Activated CD4-positive, alpha-beta memory T cell treated with anti-CD3 and anti-CD28 coated beads, Interleukin-2, amount 10 ng/mL, durations not matched to agents 7 days and 5 days (primary cell): ENCODE measurements at regions not wholly inside any gene's neighbourhood (a gene's known extent, or its start where the extent isn't known, plus 50 kb on each side); places are given as distances from the start of the nearest gene placed in this dataset.

Experiments
- CTCF ChIA-PET: fragments of 350-600 bp; sonication (Branson Sonifier 250); formaldehyde crosslinking; loops from one replicate; lab custom pipeline; 2021; ENCODE audit warnings: antibody characterized with exemption, inconsistent platforms; lab: Charles Lee
- POLR2A ChIA-PET: fragments of 350-600 bp; sonication (Branson Sonifier 250); formaldehyde crosslinking; loops from one replicate; lab custom pipeline; 2021; ENCODE audit warnings: antibody characterized with exemption; lab: Charles Lee
- DNase-seq: peaks from one replicate; pipeline ENCODE4 v3.0.0-alpha.2; 2020
- H3K27ac Mint-ChIP-seq: one replicate; pipeline ENCODE4 v1.8.0; 2021; ENCODE audit warnings: mild to moderate bottlenecking, mixed read lengths
- H3K27me3 Mint-ChIP-seq: one replicate; pipeline ENCODE4 v1.8.0; 2021; ENCODE audit warnings: mixed read lengths
- H3K36me3 Mint-ChIP-seq: one replicate; pipeline ENCODE4 v1.8.0; 2021; ENCODE audit warnings: low read depth, mixed read lengths
- H3K4me1 Mint-ChIP-seq: one replicate; pipeline ENCODE4 v1.8.0; 2021; ENCODE audit warnings: mixed read lengths
- H3K4me3 Mint-ChIP-seq: one replicate; pipeline ENCODE4 v1.8.0; 2021; ENCODE audit warnings: mild to moderate bottlenecking, mixed read lengths
- H3K9me3 Mint-ChIP-seq: one replicate; pipeline ENCODE4 v1.8.0; 2021; ENCODE audit warnings: mixed read lengths

DNA sequence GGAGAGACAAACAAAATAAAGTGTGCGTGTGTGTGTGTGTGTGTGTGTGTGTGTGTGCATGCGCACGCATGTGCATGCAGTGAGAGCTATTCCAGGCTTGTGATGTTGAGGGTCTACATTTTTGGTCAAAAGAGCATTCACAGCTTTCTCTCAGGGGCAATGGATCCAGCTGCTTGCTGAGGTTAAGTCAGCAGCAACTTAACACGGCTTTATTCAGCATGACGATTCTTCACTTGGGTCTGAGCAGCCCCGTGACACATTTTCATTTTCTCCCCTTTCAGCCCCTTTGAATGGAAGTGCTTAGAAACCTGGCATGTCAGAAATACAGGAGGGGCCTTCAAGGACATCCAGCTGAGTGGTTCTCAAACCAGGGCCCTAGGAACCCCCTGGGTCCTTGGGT, 66.4 kb upstream of the MED9 start:
- peaks cover 8% of the 10 kb centered on the region for H3K9me3 Mint-ChIP-seq
- no peak overlapping the region for H3K27ac Mint-ChIP-seq
- no peak overlapping the region for H3K4me3 Mint-ChIP-seq
- CTCF ChIA-PET, result interaction anchor here (1.0 kb wide), 1 partner anchor 86 kb away, joined by 3 read pairs; the partner anchor contains the start of gene RASD1
- H3K27me3 Mint-ChIP-seq, result peaks cover 4% of the 10 kb centered on the region
- DNase-seq, result no peak
- POLR2A ChIA-PET, result interaction anchor here (1.3 kb wide), 1 partner anchor 14 kb away, joined by 3 read pairs; no protein-coding TSS in a partner anchor
- H3K4me1 Mint-ChIP-seq, result peaks cover 59% of the 10 kb centered on the region
- H3K36me3 Mint-ChIP-seq, result no peaks in the 10 kb centered on the region

DNA sequence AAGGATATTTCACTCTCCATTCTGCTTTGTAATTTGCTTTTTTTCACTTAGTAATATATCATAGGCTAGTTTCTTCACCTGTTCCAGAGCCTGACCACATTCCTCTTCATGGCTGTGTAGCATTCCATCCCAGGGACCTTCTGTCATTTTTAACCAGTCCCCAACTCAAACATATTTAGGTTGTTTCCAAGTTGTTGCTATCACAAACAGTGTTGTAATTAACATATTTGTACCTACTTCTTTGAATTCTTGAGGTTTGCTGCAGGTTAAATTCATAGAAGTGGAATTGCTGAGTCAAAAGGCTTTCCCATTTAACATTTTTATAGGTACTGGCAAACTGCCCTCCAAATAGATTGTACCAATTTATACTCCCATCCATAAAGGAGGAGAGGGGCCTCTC, 65.1 kb upstream of the MED9 start:
- CTCF ChIA-PET, result no interaction called here
- Mint-ChIP-seq H3K9me3 (peaks cover 8% of the 10 kb centered on the region), H3K27me3 (peaks cover 4% of the 10 kb centered on the region), H3K27ac (no peak overlapping the region), H3K4me1 (peaks cover 66% of the 10 kb centered on the region), H3K4me3 (no peak overlapping the region), H3K36me3 (peaks cover under 1% of the 10 kb centered on the region)
- POLR2A ChIA-PET, result interaction anchor here (0.7 kb wide), 1 partner anchor 37 kb away, joined by 3 read pairs; no protein-coding TSS in a partner anchor
- no peak for DNase-seq

DNA sequence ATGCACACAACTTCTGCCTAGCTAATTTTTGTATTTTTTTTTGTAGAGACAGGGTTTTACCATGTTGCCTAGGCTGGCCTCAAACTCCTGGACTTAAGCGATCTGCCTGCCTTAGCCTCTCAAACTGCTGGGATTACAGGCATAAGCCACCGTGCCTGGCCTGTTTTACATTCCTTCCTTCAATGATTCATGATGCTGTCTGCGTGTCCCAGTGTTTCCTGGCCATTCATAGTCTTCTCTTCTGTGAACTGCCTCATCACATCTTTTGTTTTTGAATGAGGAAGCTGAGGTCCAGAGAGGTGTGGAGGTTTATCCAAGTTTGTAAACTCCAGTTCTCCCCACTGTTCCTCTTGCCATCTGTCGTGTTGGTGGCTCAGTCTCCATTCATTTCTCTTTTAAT, 64.5 kb upstream of the MED9 start:
- DNase-seq, result no peak
- ChIA-PET CTCF (no interaction called here), POLR2A (no interaction called here)
- H3K36me3 Mint-ChIP-seq, result peaks cover 3% of the 10 kb centered on the region
- H3K9me3 Mint-ChIP-seq, result peaks cover 8% of the 10 kb centered on the region
- peaks cover 67% of the 10 kb centered on the region for H3K4me1 Mint-ChIP-seq
- H3K27me3 Mint-ChIP-seq, result peaks cover 4% of the 10 kb centered on the region
- H3K4me3 Mint-ChIP-seq, result no peak overlapping the region
- peak overlapping the region; percentile 13 for H3K27ac Mint-ChIP-seq

DNA sequence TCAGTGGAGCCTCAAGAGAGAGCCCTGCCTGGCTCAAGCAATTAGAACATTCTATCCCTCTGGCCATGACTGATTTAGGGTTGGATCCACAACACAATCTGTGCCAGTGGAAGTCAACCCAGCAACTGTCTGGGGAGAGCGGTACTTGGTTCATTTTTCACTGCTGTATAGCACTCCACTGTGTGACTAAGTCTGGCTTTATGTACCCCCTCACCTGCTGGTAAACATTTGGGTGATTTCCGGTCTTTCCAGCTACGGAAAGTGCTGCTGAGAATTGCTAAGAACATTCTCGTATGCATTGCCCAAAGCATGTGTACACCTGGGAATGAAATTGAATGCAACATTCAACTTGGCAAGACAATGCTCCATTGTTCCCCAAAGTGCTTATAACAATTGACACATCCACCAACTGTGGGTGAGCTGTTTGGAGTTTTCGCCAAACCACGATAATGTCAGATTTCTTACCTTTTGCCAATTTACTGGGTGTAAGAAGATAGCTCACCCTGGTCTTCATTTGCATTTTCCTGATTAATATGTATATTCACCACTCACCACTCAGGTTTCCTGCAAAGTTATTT, 63.5 kb upstream of the MED9 start:
- no peak for DNase-seq
- peaks cover 3% of the 10 kb centered on the region for H3K36me3 Mint-ChIP-seq
- no peak overlapping the region for H3K27ac Mint-ChIP-seq
- peaks cover 8% of the 10 kb centered on the region for H3K9me3 Mint-ChIP-seq
- peaks cover 59% of the 10 kb centered on the region for H3K4me1 Mint-ChIP-seq
- CTCF ChIA-PET, result no interaction called here
- H3K27me3 Mint-ChIP-seq, result peaks cover 4% of the 10 kb centered on the region
- no peak overlapping the region for H3K4me3 Mint-ChIP-seq
- POLR2A ChIA-PET, result no interaction called here

DNA sequence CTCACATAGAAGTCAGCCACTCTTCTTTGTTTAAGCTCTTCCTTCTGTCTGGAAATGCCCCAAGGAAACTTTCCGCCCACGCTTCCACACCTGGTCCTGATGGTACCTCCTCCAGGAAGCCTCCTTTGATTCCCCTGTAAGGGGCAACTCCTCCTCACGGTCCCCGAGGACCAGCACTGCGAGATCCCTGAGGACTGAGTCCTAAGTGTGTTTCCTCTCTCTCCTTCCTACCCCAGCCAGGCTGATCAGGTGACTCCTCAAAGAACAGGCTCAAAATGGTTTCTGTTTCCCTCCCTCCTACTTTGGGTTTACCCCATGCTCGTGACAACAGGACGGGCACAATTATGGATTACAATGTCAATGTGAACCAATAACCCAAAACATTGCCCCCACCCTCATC, 63.0 kb upstream of the MED9 start:
- H3K36me3 Mint-ChIP-seq, result peaks cover 3% of the 10 kb centered on the region
- no peak overlapping the region for H3K4me3 Mint-ChIP-seq
- H3K27ac Mint-ChIP-seq, result no peak overlapping the region
- ChIA-PET POLR2A (interaction anchor here (3.1 kb wide), 1 partner anchor 22 kb away, joined by 8 read pairs; no protein-coding TSS in a partner anchor), CTCF (no interaction called here)
- peaks cover 54% of the 10 kb centered on the region for H3K4me1 Mint-ChIP-seq
- DNase-seq, result no peak
- H3K27me3 Mint-ChIP-seq, result peaks cover 4% of the 10 kb centered on the region
- H3K9me3 Mint-ChIP-seq, result peaks cover 8% of the 10 kb centered on the region

DNA sequence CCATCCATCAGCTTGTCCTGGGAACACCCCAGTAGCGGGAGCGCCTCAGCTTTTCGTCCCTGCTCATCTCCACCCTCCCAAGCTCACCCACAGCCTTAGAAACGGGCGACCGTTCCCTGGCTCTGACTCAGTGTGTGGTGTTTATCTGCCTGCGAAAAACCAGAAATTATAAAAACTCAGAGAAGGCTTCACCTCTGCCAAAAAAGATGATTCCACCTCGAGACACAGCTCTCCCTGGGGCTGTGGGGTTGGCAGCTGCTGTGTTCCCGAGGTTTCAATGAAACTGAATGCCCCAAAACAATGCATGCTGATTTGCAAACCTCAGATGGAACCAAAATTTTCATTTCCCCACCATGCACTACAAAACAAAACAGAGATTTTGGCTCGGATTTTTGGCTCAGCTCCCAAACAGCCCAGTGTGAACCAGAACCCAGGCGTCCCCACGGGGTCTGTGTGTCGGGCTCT, 62.4 kb upstream of the MED9 start:
- Mint-ChIP-seq H3K36me3 (peaks cover 3% of the 10 kb centered on the region), H3K4me3 (no peak overlapping the region), H3K4me1 (peaks cover 50% of the 10 kb centered on the region), H3K27me3 (peaks cover 4% of the 10 kb centered on the region), H3K27ac (no peak overlapping the region), H3K9me3 (peaks cover 8% of the 10 kb centered on the region)
- no peak for DNase-seq
- ChIA-PET POLR2A (interaction anchor here (3.1 to 3.2 kb wide), 2 partner anchors 10 to 22 kb away, joined by 8 to 19 read pairs; no protein-coding TSS in a partner anchor), CTCF (no interaction called here)

DNA sequence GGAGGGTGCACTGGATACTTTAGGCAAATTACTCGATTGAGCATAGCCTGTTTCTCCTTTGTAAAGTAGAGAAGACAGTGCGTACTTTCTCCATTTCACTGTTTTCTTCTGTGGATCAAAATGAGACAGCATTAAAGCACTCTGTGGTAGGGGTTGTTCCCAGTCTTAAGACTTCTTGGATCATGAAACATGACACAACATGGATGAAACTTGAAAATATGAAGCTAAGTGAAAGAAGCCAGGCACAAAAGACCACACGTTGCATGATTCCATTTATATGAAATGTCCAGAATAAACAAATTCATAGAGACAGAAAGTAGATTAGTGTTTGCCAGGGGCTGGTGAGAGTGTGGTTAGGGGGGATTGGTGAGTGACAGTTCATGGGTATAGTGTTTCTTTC, 61.8 kb upstream of the MED9 start:
- no peak overlapping the region for H3K4me3 Mint-ChIP-seq
- no peak overlapping the region for H3K27ac Mint-ChIP-seq
- peaks cover 4% of the 10 kb centered on the region for H3K27me3 Mint-ChIP-seq
- POLR2A ChIA-PET, result interaction anchor here (1.4 to 3.2 kb wide), 3 partner anchors 11 to 23 kb away, joined by 3 to 19 read pairs (median 8); no protein-coding TSS in a partner anchor
- peaks cover 44% of the 10 kb centered on the region for H3K4me1 Mint-ChIP-seq
- H3K36me3 Mint-ChIP-seq, result peaks cover 3% of the 10 kb centered on the region
- H3K9me3 Mint-ChIP-seq, result peaks cover 8% of the 10 kb centered on the region
- CTCF ChIA-PET, result no interaction called here
- no peak for DNase-seq

DNA sequence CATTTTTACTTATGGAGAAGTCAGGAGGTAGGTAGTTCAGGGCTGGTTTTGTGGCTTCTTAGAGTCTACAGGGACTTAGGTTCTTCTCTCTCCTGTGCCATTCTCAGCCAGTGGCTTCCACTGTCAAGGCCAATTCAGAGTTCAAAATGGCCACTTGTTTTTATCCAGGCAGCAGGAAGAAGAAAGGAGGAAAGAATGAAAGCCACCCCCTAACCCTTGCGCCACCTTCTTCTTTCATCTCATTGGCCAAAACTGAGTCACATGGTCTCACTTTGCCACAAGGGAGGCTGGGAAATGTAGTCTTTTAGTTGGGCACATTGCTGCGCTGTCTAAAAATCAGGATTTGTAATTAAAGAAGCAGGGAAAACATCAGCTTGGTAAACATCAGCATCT, 60.8 kb upstream of the MED9 start:
- Mint-ChIP-seq H3K36me3 (peaks cover 3% of the 10 kb centered on the region), H3K4me3 (no peak overlapping the region), H3K27ac (peak overlapping the region; percentile 80), H3K9me3 (peaks cover 8% of the 10 kb centered on the region), H3K27me3 (peaks cover 2% of the 10 kb centered on the region), H3K4me1 (peaks cover 40% of the 10 kb centered on the region)
- peak; percentile 57 for DNase-seq
- POLR2A ChIA-PET, result interaction anchor here (0.8 to 3.2 kb wide), 5 partner anchors 10 to 81 kb away, joined by 3 to 19 read pairs (median 3); partner anchors contain the start of gene RASD1
- CTCF ChIA-PET, result no interaction called here

DNA sequence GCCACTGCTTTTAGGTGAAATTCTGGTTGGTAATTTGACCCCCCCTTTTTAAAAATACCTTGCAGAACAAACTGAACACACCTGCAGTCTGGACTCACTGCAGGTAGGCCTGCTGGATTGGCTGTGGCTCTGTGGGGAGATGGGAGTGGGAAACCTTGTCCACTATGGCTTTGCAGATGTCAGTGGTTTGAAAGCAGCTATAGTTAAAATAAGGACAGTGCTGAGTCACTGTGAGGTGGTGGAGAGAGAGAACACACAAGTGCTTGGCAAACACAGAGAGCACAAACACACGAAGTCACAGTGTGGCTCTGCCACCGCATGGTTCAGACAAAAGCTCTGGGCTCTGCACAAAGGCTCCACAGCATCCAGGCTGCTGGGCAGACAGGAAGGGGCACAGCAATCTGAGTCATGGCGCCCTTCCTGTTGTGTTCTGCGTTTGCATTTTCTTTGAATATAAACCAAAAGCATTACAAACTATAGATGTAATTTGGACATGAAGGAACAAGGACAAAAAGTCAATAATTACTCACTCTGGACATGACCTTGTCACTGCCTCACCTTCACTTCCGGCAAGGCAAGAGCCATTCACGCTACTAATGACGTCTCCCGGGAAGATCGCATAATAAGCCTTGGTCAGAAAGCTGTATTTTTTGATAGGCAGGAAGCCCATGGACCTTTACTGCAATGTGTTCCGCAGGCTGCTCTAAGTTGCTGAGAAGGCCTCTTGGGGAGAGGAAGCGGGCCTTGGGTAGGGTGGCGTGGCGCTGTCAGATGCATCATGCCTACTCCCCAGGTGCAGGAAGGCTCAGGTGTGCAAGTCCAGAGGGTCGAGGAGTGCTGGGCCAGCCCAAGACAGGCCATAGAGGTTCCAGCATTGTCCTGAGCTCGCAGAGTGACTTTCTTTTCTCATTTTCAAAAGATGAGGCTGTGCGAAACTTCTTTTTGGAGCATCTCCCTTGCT, 60.1 kb upstream of the MED9 start:
- ChIA-PET POLR2A (interaction anchor here (0.8 to 3.2 kb wide), 4 partner anchors 10 to 80 kb away, joined by 3 to 19 read pairs (median 6); partner anchors contain the start of gene RASD1), CTCF (interaction anchor here (1.0 kb wide), 1 partner anchor 62 kb away, joined by 3 read pairs; no protein-coding TSS in a partner anchor)

DNA sequence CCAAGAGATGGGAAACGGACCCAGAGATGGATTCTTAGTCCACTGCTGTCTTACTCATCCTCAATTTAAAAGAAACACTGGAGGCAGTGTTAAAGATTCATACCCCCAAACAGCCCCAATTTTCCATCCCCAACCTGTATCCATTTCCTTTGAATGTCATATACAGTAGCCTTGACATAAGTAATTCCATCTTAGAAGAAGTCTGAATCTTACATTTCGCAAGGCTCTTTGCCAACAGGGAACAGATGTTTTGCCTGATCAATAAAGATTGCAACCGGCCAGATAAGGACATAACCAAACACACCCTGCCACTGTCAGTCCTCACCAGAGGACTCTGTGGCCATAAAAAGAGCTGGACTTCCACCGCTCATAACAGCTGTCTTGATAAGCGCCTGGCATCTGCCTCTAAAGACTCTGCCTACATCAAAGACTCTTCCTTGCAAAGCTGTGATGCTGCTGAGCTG, 59.0 kb upstream of the MED9 start:
- ChIA-PET POLR2A (no interaction called here), CTCF (no interaction called here)
- no peak overlapping the region for H3K27ac Mint-ChIP-seq
- H3K4me1 Mint-ChIP-seq, result peaks cover 28% of the 10 kb centered on the region
- peaks cover 12% of the 10 kb centered on the region for H3K9me3 Mint-ChIP-seq
- H3K27me3 Mint-ChIP-seq, result no peaks in the 10 kb centered on the region
- peaks cover 3% of the 10 kb centered on the region for H3K36me3 Mint-ChIP-seq
- DNase-seq, result no peak
- H3K4me3 Mint-ChIP-seq, result no peak overlapping the region

More for the DNA sequence above, 60.1 kb upstream of the MED9 start:
- DNase-seq, result peak; percentile 61
- Mint-ChIP-seq H3K4me3 (no peak overlapping the region), H3K36me3 (peaks cover 3% of the 10 kb centered on the region), H3K4me1 (peaks cover 37% of the 10 kb centered on the region), H3K27me3 (no peaks in the 10 kb centered on the region), H3K27ac (peak overlapping the region; percentile 80), H3K9me3 (peaks cover 8% of the 10 kb centered on the region)

DNA sequence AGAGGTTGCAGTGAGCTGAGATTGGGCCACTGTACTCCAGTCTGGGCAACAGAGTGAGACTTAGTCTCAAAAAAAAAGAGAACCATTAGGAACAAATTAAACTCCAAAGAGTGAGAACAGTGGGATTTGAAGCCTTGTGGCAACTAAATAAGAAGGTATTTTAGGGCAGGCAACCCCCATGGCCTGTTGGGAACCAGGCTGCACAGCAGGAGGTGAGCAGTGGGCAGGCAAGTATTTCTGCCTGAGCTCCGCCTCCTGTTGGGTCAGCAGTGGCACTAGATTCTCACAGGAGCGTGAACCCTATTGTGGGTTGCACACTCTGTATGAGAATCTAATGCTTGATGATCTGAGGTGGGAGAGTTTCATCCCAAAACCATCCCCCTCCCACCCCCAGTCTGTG, 57.6 kb upstream of the MED9 start:
- Mint-ChIP-seq H3K27me3 (no peaks in the 10 kb centered on the region), H3K9me3 (peaks cover 10% of the 10 kb centered on the region), H3K36me3 (peaks cover 3% of the 10 kb centered on the region), H3K4me3 (no peak overlapping the region), H3K27ac (no peak overlapping the region), H3K4me1 (peaks cover 23% of the 10 kb centered on the region)
- ChIA-PET POLR2A (no interaction called here), CTCF (no interaction called here)
- no peak for DNase-seq

DNA sequence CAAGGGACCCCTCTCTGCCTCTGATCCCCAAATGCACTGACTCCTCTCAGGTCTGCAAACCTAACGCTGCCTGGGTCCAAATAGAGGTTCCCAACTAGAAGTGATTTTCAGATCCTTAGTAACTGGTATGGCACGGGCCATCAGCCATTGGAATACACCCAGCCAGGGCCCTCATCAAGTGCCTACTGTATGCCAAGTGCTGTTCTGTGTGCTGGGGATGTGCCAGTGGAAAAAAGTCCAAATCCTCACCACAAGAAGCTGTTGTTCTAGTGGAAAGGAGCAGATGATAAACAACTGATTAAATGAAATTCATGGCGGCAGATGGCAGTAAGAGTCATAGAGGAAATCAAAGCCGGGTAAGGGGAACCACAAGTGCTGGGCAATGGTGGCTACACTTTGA, 57.2 kb upstream of the MED9 start:
- no peak for DNase-seq
- Mint-ChIP-seq H3K27ac (no peak overlapping the region), H3K4me1 (peaks cover 23% of the 10 kb centered on the region), H3K9me3 (peaks cover 10% of the 10 kb centered on the region), H3K27me3 (no peaks in the 10 kb centered on the region), H3K4me3 (no peak overlapping the region), H3K36me3 (peaks cover 3% of the 10 kb centered on the region)
- ChIA-PET CTCF (no interaction called here), POLR2A (no interaction called here)

DNA sequence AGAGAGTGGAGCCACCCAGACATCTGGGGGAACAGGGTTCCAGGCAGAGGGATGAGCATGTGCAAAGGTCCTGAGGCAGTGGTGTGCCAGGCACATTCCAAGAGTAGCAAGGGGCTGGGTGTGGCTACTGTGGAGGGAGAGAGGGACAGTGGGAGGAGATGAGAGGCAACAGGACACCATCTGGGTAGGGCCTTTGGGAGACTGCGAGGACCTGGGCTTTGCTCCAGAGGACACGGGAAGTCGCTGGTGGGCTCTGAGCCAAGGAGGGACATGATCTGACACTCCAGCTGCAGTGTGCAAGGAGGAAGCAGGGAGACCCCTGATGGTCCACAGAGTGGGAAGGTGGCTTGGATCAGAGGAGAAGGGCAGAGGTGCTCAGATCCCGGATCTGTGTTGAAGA, 56.7 kb upstream of the MED9 start:
- Mint-ChIP-seq H3K4me3 (no peak overlapping the region), H3K4me1 (peaks cover 21% of the 10 kb centered on the region), H3K27me3 (no peaks in the 10 kb centered on the region), H3K36me3 (peaks cover 3% of the 10 kb centered on the region), H3K27ac (no peak overlapping the region), H3K9me3 (peaks cover 8% of the 10 kb centered on the region)
- DNase-seq, result no peak
- CTCF ChIA-PET, result no interaction called here
- POLR2A ChIA-PET, result no interaction called here
